Right lobe of liver (tissue), 6 donors: ENCODE measurements at regions not wholly inside any gene's neighbourhood (a gene's known extent, or its start where the extent isn't known, plus 50 kb on each side); places are given as distances from the start of the nearest gene placed in this dataset.

Source experiments
- ATAC-seq, 4 donors: fragments of 200-7000 bp; cut with Tn5 transposase; one replicate each; pipeline ENCODE4 v1.9.1; 2020; ENCODE audit warnings: mild to moderate bottlenecking in 4 of 4, moderate library complexity in 4 of 4
- DNase-seq, 3 donors: peaks; one replicate each; pipeline ENCODE4 v3.0.0-alpha.2; 2020
- H3K27ac ChIP-seq, 3 donors: fragments of 200-600 bp; one replicate each; pipeline ENCODE4 v1.8.0; 2022
- H3K27me3 ChIP-seq, 2 donors: fragments of 200-600 bp; one replicate each; pipeline ENCODE4 v1.8.0; 2022
- H3K36me3 ChIP-seq, 4 donors: fragments of 200-600 bp; sonication (generic) in 1 of 4; one replicate each; pipeline versions ENCODE4 v1.5.1 to v1.8.0; 2017 to 2022; ENCODE audit warnings: control low read depth in 1 of 4
- H3K4me1 ChIP-seq, 4 donors: fragments of 200-600 bp; sonication (generic) in 1 of 4; one replicate each; pipeline versions ENCODE4 v1.5.1 to v1.8.0; 2017 to 2022; ENCODE audit warnings: control low read depth in 1 of 4
- H3K4me3 ChIP-seq, 3 donors: fragments of 200-600 bp; one replicate each; pipeline ENCODE4 v1.8.0; 2022
- H3K9me3 ChIP-seq, 4 donors: fragments of 200-600 bp; sonication (generic) in 1 of 4; one replicate each; pipeline versions ENCODE4 v1.5.1 to v1.8.0; 2017 to 2022; ENCODE audit warnings: control low read depth in 1 of 4
- POLR2A ChIP-seq: fragments of 450-650 bp; IDR thresholded peaks from one replicate; pipeline ENCODE4 v1.6.1; 2017; ENCODE audit warnings: antibody characterized with exemption, mild to moderate bottlenecking
- WGBS: methylation state at CpG from one replicate; pipeline ENCODE4 v1.1.6; 2018; ENCODE audit warnings: low coverage, low lambda C conversion rate; ENCODE audit not compliant: insufficient coverage; ENCODE audit errors: missing lambda C conversion rate; 5-methylcytosine and 5-hydroxymethylcytosine counted together
- intact Hi-C, 2 donors: fragments of 100-400 bp; cut with DNase I; formaldehyde crosslinking; loops; one replicate each; pipeline versions ENCODE4 v1.11.2 to v1.14.1; 2022
- TF ChIP-seq, protein P1 (sequence below), 4 donors: fragments of 200-600 bp in 3 of 4; fragments of 450-650 bp in 1 of 4; IDR thresholded peaks; one replicate each; pipeline versions ENCODE4 v1.5.1 to v1.8.0; 2016 to 2022; ENCODE audit warnings: antibody characterized with exemption in 4 of 4, mild to moderate bottlenecking in 2 of 4
- donor health status: DM: no; HTN: yes; CAD: no.
- donor health status: DM: no; HTN: no; CAD: no.
- donor health status: DM: no; HTN: no; CAD: no.
- donor health status: DM: no; HTN: yes; CAD: no.
- donor health status: DM: no; HTN: yes; CAD: no.

GRCh38 chr9:105877721-105878120 lies 183.4 kb downstream of the TMEM38B start:
- ATAC-seq: no peak
- Histone ChIP-seq H3K27me3 (no peaks in the 10 kb centered on the region), H3K27ac (no peak overlapping the region), H3K4me1 (no peaks in the 10 kb centered on the region), H3K9me3 (no peaks in the 10 kb centered on the region), H3K4me3 (no peak overlapping the region), H3K36me3 (no peaks in the 10 kb centered on the region)
- no peak for DNase-seq
- no peak for TF ChIP-seq POLR2A
- TF ChIP-seq, protein P1, sequence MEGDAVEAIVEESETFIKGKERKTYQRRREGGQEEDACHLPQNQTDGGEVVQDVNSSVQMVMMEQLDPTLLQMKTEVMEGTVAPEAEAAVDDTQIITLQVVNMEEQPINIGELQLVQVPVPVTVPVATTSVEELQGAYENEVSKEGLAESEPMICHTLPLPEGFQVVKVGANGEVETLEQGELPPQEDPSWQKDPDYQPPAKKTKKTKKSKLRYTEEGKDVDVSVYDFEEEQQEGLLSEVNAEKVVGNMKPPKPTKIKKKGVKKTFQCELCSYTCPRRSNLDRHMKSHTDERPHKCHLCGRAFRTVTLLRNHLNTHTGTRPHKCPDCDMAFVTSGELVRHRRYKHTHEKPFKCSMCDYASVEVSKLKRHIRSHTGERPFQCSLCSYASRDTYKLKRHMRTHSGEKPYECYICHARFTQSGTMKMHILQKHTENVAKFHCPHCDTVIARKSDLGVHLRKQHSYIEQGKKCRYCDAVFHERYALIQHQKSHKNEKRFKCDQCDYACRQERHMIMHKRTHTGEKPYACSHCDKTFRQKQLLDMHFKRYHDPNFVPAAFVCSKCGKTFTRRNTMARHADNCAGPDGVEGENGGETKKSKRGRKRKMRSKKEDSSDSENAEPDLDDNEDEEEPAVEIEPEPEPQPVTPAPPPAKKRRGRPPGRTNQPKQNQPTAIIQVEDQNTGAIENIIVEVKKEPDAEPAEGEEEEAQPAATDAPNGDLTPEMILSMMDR (IDR thresholded peaks at IDR 0.05): no peak
- WGBS: no CpG with 5 or more reads among the region's 1 CpG
- intact Hi-C loops: loop anchor here in 1 of 2 donors (10.0 kb wide), 1 partner anchor 263 kb away; no protein-coding TSS in a partner anchor

DNA sequence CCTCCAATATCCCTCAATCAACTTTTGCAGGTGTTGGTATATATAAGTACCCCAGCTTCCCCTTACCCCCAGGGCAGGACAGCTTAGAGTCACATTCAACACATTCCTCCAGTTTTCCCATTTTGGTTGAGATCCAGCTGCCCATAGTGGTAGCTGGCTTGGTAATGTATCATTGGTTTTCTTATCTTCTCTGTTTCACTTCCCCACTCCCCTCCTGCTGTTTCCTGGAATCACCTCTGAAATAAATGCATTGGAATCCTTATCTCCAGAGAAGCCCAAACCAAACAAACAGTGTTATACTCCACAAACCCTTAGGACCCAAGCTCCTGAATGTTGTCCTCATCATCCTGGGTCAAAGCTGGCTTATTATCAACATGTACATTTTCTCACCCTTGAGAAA lies 184.8 kb downstream of the TMEM38B start:
- TF ChIP-seq POLR2A: no peak
- TF ChIP-seq, protein P1 (IDR thresholded peaks at IDR 0.05): no peak
- Histone ChIP-seq H3K36me3 (no peaks in the 10 kb centered on the region), H3K4me3 (no peak overlapping the region), H3K4me1 (no peaks in the 10 kb centered on the region), H3K9me3 (no peaks in the 10 kb centered on the region), H3K27ac (no peak overlapping the region), H3K27me3 (no peaks in the 10 kb centered on the region)
- ATAC-seq (no peak), DNase-seq (no peak)
- intact Hi-C loops: loop anchor here in 1 of 2 donors (10.0 kb wide), 1 partner anchor 264 kb away; no protein-coding TSS in a partner anchor

DNA sequence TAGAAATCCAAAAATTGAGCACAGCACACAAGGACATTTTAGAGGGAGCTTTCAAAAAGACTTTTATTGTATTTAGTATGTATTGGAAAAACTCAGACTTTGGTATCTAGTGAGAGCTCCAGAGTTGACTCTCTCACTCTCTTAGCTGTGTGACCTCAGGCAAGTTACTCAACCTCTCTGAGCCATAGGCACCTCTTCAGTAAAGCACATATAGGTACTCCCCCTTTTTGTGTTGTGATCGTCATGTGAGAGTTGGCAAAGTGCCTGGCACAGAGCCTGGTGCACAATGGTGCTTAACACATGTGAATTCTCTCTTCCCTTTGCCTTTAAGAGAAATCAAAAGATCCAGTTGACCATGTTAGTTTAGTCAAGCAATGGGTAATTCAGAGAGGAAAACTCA lies 186.2 kb downstream of the TMEM38B start:
- DNase-seq (no peak), ATAC-seq (no peak)
- H3K4me3 ChIP-seq: no peak overlapping the region
- H3K4me1 ChIP-seq: no peaks in the 10 kb centered on the region
- H3K9me3 ChIP-seq: no peaks in the 10 kb centered on the region
- no peaks in the 10 kb centered on the region for H3K27me3 ChIP-seq
- no peaks in the 10 kb centered on the region for H3K36me3 ChIP-seq
- intact Hi-C loops: no loop called here
- 50% methylated on average over 1 of the region's 1 CpG for WGBS
- TF ChIP-seq, protein P1 (IDR thresholded peaks at IDR 0.05): no peak
- no peak for TF ChIP-seq POLR2A
- H3K27ac ChIP-seq: no peak overlapping the region

- 76% methylated on average over 5 of the region's 6 CpGs for WGBS
- DNase-seq: no peak
These were observed 186.7 kb downstream of the TMEM38B start for GRCh38 chr9:105881021-105881420.

DNA sequence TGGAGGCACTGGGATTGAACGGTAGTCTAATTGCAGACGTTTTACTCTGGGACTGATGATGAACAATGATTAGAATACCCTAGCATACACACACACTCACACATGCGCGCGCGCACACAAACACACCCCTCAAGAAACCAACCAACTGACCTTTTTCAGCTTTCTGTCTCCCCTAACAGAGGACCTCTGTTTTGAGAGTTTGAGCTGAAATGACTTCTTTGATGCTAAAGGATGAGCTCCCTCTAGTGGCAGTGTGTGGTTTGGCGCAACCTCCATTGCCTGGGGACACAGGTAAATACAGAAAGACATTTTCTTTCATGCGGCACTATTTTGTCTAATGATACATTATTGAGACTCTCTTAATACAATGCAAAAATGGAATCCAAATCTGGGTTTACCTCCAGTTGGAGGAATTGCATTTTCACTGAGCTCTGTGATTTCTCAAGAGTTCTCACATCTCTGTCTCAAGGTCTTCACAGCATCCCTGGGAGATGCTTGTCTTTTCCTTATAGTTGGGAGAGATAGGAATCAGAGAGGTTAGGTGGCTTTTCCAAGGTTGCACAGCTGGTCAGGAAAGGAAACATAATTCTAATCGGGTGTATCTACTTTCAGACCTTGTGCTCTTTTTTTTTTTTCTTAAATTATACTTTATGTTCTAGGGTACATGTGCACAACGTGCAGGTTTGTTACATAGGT lies 187.5 kb downstream of the TMEM38B start:
- no peak overlapping the region for H3K27ac ChIP-seq
- peak; percentile 84 to 89 (median 84) for ATAC-seq
- no peaks in the 10 kb centered on the region for H3K4me1 ChIP-seq
- no peaks in the 10 kb centered on the region for H3K27me3 ChIP-seq
- WGBS: 12% methylated on average over 9 of the region's 10 CpGs
- H3K36me3 ChIP-seq: no peaks in the 10 kb centered on the region
- no peak overlapping the region for H3K4me3 ChIP-seq
- TF ChIP-seq, protein P1 (IDR thresholded peaks at IDR 0.05): peak; percentile 67 to 94 (median 88)
- no peak for TF ChIP-seq POLR2A
- DNase-seq: peak in 2 of 3 donors; percentile 52 to 63
- intact Hi-C loops: no loop called here
- no peaks in the 10 kb centered on the region for H3K9me3 ChIP-seq

More at GRCh38 chr9:105881021-105881420, 186.7 kb downstream of the TMEM38B start:
- H3K36me3 ChIP-seq: no peaks in the 10 kb centered on the region
- no peaks in the 10 kb centered on the region for H3K27me3 ChIP-seq
- H3K4me1 ChIP-seq: no peaks in the 10 kb centered on the region
- no peaks in the 10 kb centered on the region for H3K9me3 ChIP-seq
- H3K4me3 ChIP-seq: no peak overlapping the region
- no peak for ATAC-seq
- no peak overlapping the region for H3K27ac ChIP-seq
- TF ChIP-seq POLR2A: no peak
- intact Hi-C loops: no loop called here
